ENCODE measurements at regions not wholly inside any gene's neighbourhood (a gene's known extent, or its start where the extent isn't known, plus 50 kb on each side); places are given as distances from the start of the nearest gene placed in this dataset.

GRCh38 chr1:172885971-172886370 is 164.8 kb downstream of the TNFSF18 start:
- no peak for TF ChIP-seq TAF1 (IDR thresholded peaks at IDR 0.05; ENCODE audit: low read depth)
- no peak for TF ChIP-seq POLR2AphosphoS5 (IDR thresholded peaks at IDR 0.05)
- no peak for TF ChIP-seq CTCF (IDR thresholded peaks at IDR 0.05; ENCODE audit: poor library complexity, severe bottlenecking)
- TF ChIP-seq EZH2 (IDR thresholded peaks at IDR 0.05; ENCODE audit: borderline replicate concordance, insufficient read depth, low read length, poor library complexity, severe bottlenecking), result no peak
- no peak for TF ChIP-seq EP300 (conservative IDR thresholded peaks at IDR 0.05; ENCODE audit: poor library complexity, severe bottlenecking)

Measured in neural cell (in vitro differentiated cells).